T47D (cell line): ENCODE measurements at regions not wholly inside any gene's neighbourhood (a gene's known extent, or its start where the extent isn't known, plus 50 kb on each side); places are given as distances from the start of the nearest gene placed in this dataset.
A peak's percentile ranks its signal among the peaks of the same experiment; 100 is the strongest.
"Not testable (repeated sequence)": the region's sequence is repeated elsewhere in the genome, so short reads cannot be mapped to it uniquely, and the experiment has no call there.

Experiments used
- DNase-seq, 2 experiments: peaks; one replicate each; pipeline versions ENCODE4 v3.0.0 to v3.0.0-alpha.2; 2011 to 2012; ENCODE audit warnings: low read depth in 1 of 2, low spot score in 1 of 2
- JUND ChIP-seq: IDR thresholded peaks from 2 replicates; pipeline ENCODE4 v1.6.1; 2012; ENCODE audit warnings: low read depth
- in situ Hi-C: cut with HindIII; loops from 2 replicates; pipeline ENCODE4 v1.10.0; 2016; ENCODE audit warnings: low sequenced_read_pairs, low pct_unique_long_range_greater_than_20kb

GRCh38 chr4:130043732-130044160 lies 947.8 kb downstream of the C4orf33 start:
- in situ Hi-C loops: no loop called here
- no peak for TF ChIP-seq JUND
- no peak for DNase-seq

GRCh38 chr4:130044788-130045531 lies 949.0 kb downstream of the C4orf33 start:
- no peak for TF ChIP-seq JUND
- DNase-seq: no peak
- in situ Hi-C loops: no loop called here

GRCh38 chr4:130053723-130054122 lies 957.8 kb downstream of the C4orf33 start:
- DNase-seq: no peak

GRCh38 chr4:130054908-130055307 lies 959.0 kb downstream of the C4orf33 start:
- in situ Hi-C loops: no loop called here
- DNase-seq: no peak
- TF ChIP-seq JUND: no peak

More at GRCh38 chr4:130053723-130054122, 957.8 kb downstream of the C4orf33 start:
- no peak for TF ChIP-seq JUND
- in situ Hi-C loops: no loop called here

GRCh38 chr4:130056286-130056685 lies 960.3 kb downstream of the C4orf33 start:
- TF ChIP-seq JUND: no peak
- no peak for DNase-seq
- in situ Hi-C loops: no loop called here

- no peak for TF ChIP-seq JUND
- no peak for DNase-seq
- in situ Hi-C loops: no loop called here
Measured at GRCh38 chr4:130064471-130064870, 968.5 kb downstream of the C4orf33 start.

GRCh38 chr4:130067419-130067818 lies 971.5 kb downstream of the C4orf33 start:
- in situ Hi-C loops: no loop called here
- no peak for TF ChIP-seq JUND
- DNase-seq: no peak

- TF ChIP-seq JUND: no peak
- DNase-seq: no peak
- in situ Hi-C loops: no loop called here
Measured at GRCh38 chr4:130068072-130068471, 972.1 kb downstream of the C4orf33 start.

GRCh38 chr4:130071746-130072145 lies 975.8 kb downstream of the C4orf33 start:
- in situ Hi-C loops: no loop called here
- no peak for TF ChIP-seq JUND
- DNase-seq: no peak

GRCh38 chr4:130073145-130073790 lies 977.3 kb downstream of the C4orf33 start:
- no peak for DNase-seq
- no peak for TF ChIP-seq JUND
- in situ Hi-C loops: no loop called here

- TF ChIP-seq JUND: no peak
- in situ Hi-C loops: no loop called here
- DNase-seq: no peak
Measured at GRCh38 chr4:130074096-130074495, 978.1 kb downstream of the C4orf33 start.

- no peak for TF ChIP-seq JUND
- in situ Hi-C loops: no loop called here
- DNase-seq: peak in 1 of 2 experiments; percentile 37
Measured at GRCh38 chr4:130077275-130077674, 981.3 kb downstream of the C4orf33 start.

GRCh38 chr4:130079027-130079426 lies 983.1 kb downstream of the C4orf33 start:
- in situ Hi-C loops, DNase-seq: not testable (repeated sequence)

GRCh38 chr4:130080872-130081451 lies 985.0 kb downstream of the C4orf33 start:
- in situ Hi-C loops: no loop called here
- TF ChIP-seq JUND: no peak
- DNase-seq: no peak
